ENCODE measurements at regions not wholly inside any gene's neighbourhood (a gene's known extent, or its start where the extent isn't known, plus 50 kb on each side); places are given as distances from the start of the nearest gene placed in this dataset.

GRCh38 chr7:118559207-118559606 lies 334.7 kb downstream of the ANKRD7 start:
- Histone ChIP-seq H3K4me2 (ENCODE audit: control insufficient read depth, insufficient read depth) (no peak overlapping the region), H3K27me3 (replicated peaks in 1 of 2; ENCODE audit: control insufficient read depth in 2 of 2, insufficient read depth in 2 of 2, low read length in 1 of 2) (no peaks in the 10 kb centered on the region), H3K36me3 (ENCODE audit: control insufficient read depth in 2 of 2, insufficient read depth in 2 of 2, low read length in 1 of 2) (no peaks in the 10 kb centered on the region), H3K79me2 (ENCODE audit: control insufficient read depth, insufficient read depth, low read length) (no peaks in the 10 kb centered on the region), H2AFZ (ENCODE audit: control insufficient read depth, low read depth, low read length) (no peak overlapping the region), H3K4me3 (no peak overlapping the region), H3K9me3 (replicated peaks; ENCODE audit: control insufficient read depth, insufficient read depth, low read length) (no peaks in the 10 kb centered on the region), H3K27ac (ENCODE audit: control insufficient read depth, insufficient read depth) (no peak overlapping the region), H3K9ac (ENCODE audit: control insufficient read depth, insufficient read depth, low read length) (no peak overlapping the region), H4K20me1 (ENCODE audit: control insufficient read depth, insufficient read depth) (no peaks in the 10 kb centered on the region), H3K4me1 (ENCODE audit: control insufficient read depth, insufficient read depth, low read length) (no peaks in the 10 kb centered on the region)
- BruUV-seq (replicated peaks): no TSS peak
- WGBS (ENCODE audit: insufficient coverage, insufficient replicate concordance, low lambda C conversion rate, missing lambda C conversion rate): 0% methylated on average over 1 of the region's 1 CpG
- POLR2A ChIA-PET: no interaction called here
- no peak for ATAC-seq
- FAIRE-seq: no peak
- no peak for DNase-seq (ENCODE audit: low read depth, low spot score)
- SMC1A ChIA-PET (ENCODE audit: uncharacterized antibody, unreplicated experiment): no interaction called here
- CTCF ChIA-PET: no interaction called here
- TF ChIP-seq SUPT20H (IDR thresholded peaks at IDR 0.05; ENCODE audit: borderline replicate concordance, control insufficient read depth, low read depth, low read length): no peak
- intact Hi-C loops (cut with micrococcal nuclease; ENCODE audit: unreplicated experiment) (no loop called here), in situ Hi-C loops (cut with MboI) (no loop called here)
- RAD21 ChIA-PET (ENCODE audit: unreplicated experiment): no interaction called here

GRCh38 chr7:118563311-118563710 lies 338.8 kb downstream of the ANKRD7 start:
- in situ Hi-C loops (cut with MboI) (no loop called here), intact Hi-C loops (cut with micrococcal nuclease; ENCODE audit: unreplicated experiment) (no loop called here)
- H3K9me3 ChIP-seq (replicated peaks; ENCODE audit: control insufficient read depth, insufficient read depth, low read length): no peaks in the 10 kb centered on the region
- no peaks in the 10 kb centered on the region for H4K20me1 ChIP-seq (ENCODE audit: control insufficient read depth, insufficient read depth)
- no peaks in the 10 kb centered on the region for H3K4me1 ChIP-seq (ENCODE audit: control insufficient read depth, insufficient read depth, low read length)
- POLR2A ChIA-PET: no interaction called here
- H3K4me3 ChIP-seq: no peak overlapping the region
- H2AFZ ChIP-seq (ENCODE audit: control insufficient read depth, low read depth, low read length): no peak overlapping the region
- no peaks in the 10 kb centered on the region for H3K79me2 ChIP-seq (ENCODE audit: control insufficient read depth, insufficient read depth, low read length)
- H3K27me3 ChIP-seq (replicated peaks in 1 of 2; ENCODE audit: control insufficient read depth in 2 of 2, insufficient read depth in 2 of 2, low read length in 1 of 2): no peaks in the 10 kb centered on the region
- no peak overlapping the region for H3K4me2 ChIP-seq (ENCODE audit: control insufficient read depth, insufficient read depth)
- ATAC-seq: no peak
- CTCF ChIA-PET: no interaction called here
- H3K27ac ChIP-seq (ENCODE audit: control insufficient read depth, insufficient read depth): no peak overlapping the region
- SMC1A ChIA-PET (ENCODE audit: uncharacterized antibody, unreplicated experiment): no interaction called here
- WGBS (ENCODE audit: insufficient coverage, insufficient replicate concordance, low lambda C conversion rate, missing lambda C conversion rate): 0% methylated on average over 2 of the region's 2 CpGs
- DNase-seq (ENCODE audit: low read depth, low spot score): no peak
- no peak for FAIRE-seq
- BruUV-seq (replicated peaks): no TSS peak
- RAD21 ChIA-PET (ENCODE audit: unreplicated experiment): no interaction called here
- no peak overlapping the region for H3K9ac ChIP-seq (ENCODE audit: control insufficient read depth, insufficient read depth, low read length)
- no peaks in the 10 kb centered on the region for H3K36me3 ChIP-seq (ENCODE audit: control insufficient read depth in 2 of 2, insufficient read depth in 2 of 2, low read length in 1 of 2)
- TF ChIP-seq BACH1 (IDR thresholded peaks at IDR 0.05; ENCODE audit: borderline replicate concordance): no peak
